ENCODE measurements at regions not wholly inside any gene's neighbourhood (a gene's known extent, or its start where the extent isn't known, plus 50 kb on each side); places are given as distances from the start of the nearest gene placed in this dataset.

GRCh38 chr2:23250371-23250770 is 134.6 kb upstream of the KLHL29 start:
- TF ChIP-seq, protein P1, sequence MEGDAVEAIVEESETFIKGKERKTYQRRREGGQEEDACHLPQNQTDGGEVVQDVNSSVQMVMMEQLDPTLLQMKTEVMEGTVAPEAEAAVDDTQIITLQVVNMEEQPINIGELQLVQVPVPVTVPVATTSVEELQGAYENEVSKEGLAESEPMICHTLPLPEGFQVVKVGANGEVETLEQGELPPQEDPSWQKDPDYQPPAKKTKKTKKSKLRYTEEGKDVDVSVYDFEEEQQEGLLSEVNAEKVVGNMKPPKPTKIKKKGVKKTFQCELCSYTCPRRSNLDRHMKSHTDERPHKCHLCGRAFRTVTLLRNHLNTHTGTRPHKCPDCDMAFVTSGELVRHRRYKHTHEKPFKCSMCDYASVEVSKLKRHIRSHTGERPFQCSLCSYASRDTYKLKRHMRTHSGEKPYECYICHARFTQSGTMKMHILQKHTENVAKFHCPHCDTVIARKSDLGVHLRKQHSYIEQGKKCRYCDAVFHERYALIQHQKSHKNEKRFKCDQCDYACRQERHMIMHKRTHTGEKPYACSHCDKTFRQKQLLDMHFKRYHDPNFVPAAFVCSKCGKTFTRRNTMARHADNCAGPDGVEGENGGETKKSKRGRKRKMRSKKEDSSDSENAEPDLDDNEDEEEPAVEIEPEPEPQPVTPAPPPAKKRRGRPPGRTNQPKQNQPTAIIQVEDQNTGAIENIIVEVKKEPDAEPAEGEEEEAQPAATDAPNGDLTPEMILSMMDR (IDR thresholded peaks at IDR 0.05) = no peak
- no peak for TF ChIP-seq POLR2A (IDR thresholded peaks at IDR 0.05)
